ENCODE measurements at regions not wholly inside any gene's neighbourhood (a gene's known extent, or its start where the extent isn't known, plus 50 kb on each side); places are given as distances from the start of the nearest gene placed in this dataset.

- TF ChIP-seq BHLHE40 (IDR thresholded peaks at IDR 0.05; ENCODE audit: borderline replicate concordance in 1 of 2, low read depth in 2 of 2, low read length in 1 of 2) (no peak), CTCF (IDR thresholded peaks at IDR 0.05 in 2 of 3, conservative IDR thresholded peaks at IDR 0.05 in 1 of 3; ENCODE audit: control insufficient read depth in 2 of 3, extremely low read depth in 1 of 3, insufficient read depth in 1 of 3, low read depth in 3 of 3, low read length in 3 of 3) (no peak), PKNOX1 (IDR thresholded peaks at IDR 0.05) (no peak), POLR2A (IDR thresholded peaks at IDR 0.05; ENCODE audit: low read depth, low read length) (no peak), NFXL1 (IDR thresholded peaks at IDR 0.05; ENCODE audit: borderline replicate concordance) (no peak), MXI1 (IDR thresholded peaks at IDR 0.05; ENCODE audit: low read depth, low read length) (no peak), RFX5 (IDR thresholded peaks at IDR 0.05; ENCODE audit: low read depth, low read length) (no peak)
Measured at GRCh38 chrX:107504006-107504405, 54.6 kb downstream of the FRMPD3 start.
